ENCODE measurements at regions not wholly inside any gene's neighbourhood (a gene's known extent, or its start where the extent isn't known, plus 50 kb on each side); places are given as distances from the start of the nearest gene placed in this dataset.

- H3K4me1 Mint-ChIP-seq: peaks cover 12% of the 10 kb centered on the region
- no peak overlapping the region for H3K27ac Mint-ChIP-seq
- DNase-seq: no peak
- peaks cover 9% of the 10 kb centered on the region for H3K36me3 Mint-ChIP-seq (ENCODE audit: low read depth)
- no peak for TF ChIP-seq CTCF (IDR thresholded peaks at IDR 0.05)
- H3K27me3 Mint-ChIP-seq (ENCODE audit: low read depth, poor library complexity): peaks cover 9% of the 10 kb centered on the region
- H3K9me3 Mint-ChIP-seq: peaks cover 44% of the 10 kb centered on the region
- no peak overlapping the region for H3K4me3 Mint-ChIP-seq
These were observed 53.8 kb upstream of the C2CD4B start for GRCh38 chr15:62218841-62219240.

- peaks cover 48% of the 10 kb centered on the region for H3K9me3 Mint-ChIP-seq
- DNase-seq: no peak
- H3K27ac Mint-ChIP-seq: no peak overlapping the region
- TF ChIP-seq CTCF (IDR thresholded peaks at IDR 0.05): no peak
- H3K27me3 Mint-ChIP-seq (ENCODE audit: low read depth, poor library complexity): peaks cover 10% of the 10 kb centered on the region
- H3K4me3 Mint-ChIP-seq: no peak overlapping the region
- H3K4me1 Mint-ChIP-seq: peaks cover 12% of the 10 kb centered on the region
- H3K36me3 Mint-ChIP-seq (ENCODE audit: low read depth): peaks cover 9% of the 10 kb centered on the region
These were observed 54.7 kb upstream of the C2CD4B start for GRCh38 chr15:62219799-62220198.

- Mint-ChIP-seq H3K4me1 (peaks cover 12% of the 10 kb centered on the region), H3K4me3 (no peak overlapping the region)
These were observed 57.9 kb upstream of the C2CD4B start for GRCh38 chr15:62223020-62223419.

GRCh38 chr15:62228604-62229003 is 63.5 kb upstream of the C2CD4B start:
- peaks cover 7% of the 10 kb centered on the region for H3K4me1 Mint-ChIP-seq

More at GRCh38 chr15:62223020-62223419, 57.9 kb upstream of the C2CD4B start:
- peaks cover 23% of the 10 kb centered on the region for H3K9me3 Mint-ChIP-seq
- DNase-seq: no peak
- H3K27ac Mint-ChIP-seq: peak overlapping the region; percentile 44
- TF ChIP-seq CTCF (IDR thresholded peaks at IDR 0.05): no peak
- H3K27me3 Mint-ChIP-seq (ENCODE audit: low read depth, poor library complexity): peaks cover 14% of the 10 kb centered on the region
- peaks cover 5% of the 10 kb centered on the region for H3K36me3 Mint-ChIP-seq (ENCODE audit: low read depth)

GRCh38 chr15:62231856-62232255 is 66.8 kb upstream of the C2CD4B start:
- no peaks in the 10 kb centered on the region for H3K36me3 Mint-ChIP-seq (ENCODE audit: low read depth)

More at GRCh38 chr15:62228604-62229003, 63.5 kb upstream of the C2CD4B start:
- no peak overlapping the region for H3K4me3 Mint-ChIP-seq
- no peak for DNase-seq
- TF ChIP-seq CTCF (IDR thresholded peaks at IDR 0.05): no peak
- H3K27ac Mint-ChIP-seq: no peak overlapping the region
- no peaks in the 10 kb centered on the region for H3K36me3 Mint-ChIP-seq (ENCODE audit: low read depth)
- H3K9me3 Mint-ChIP-seq: peaks cover 10% of the 10 kb centered on the region
- H3K27me3 Mint-ChIP-seq (ENCODE audit: low read depth, poor library complexity): peaks cover 14% of the 10 kb centered on the region

More at GRCh38 chr15:62231856-62232255, 66.8 kb upstream of the C2CD4B start:
- DNase-seq: no peak
- no peak overlapping the region for H3K27ac Mint-ChIP-seq
- H3K4me1 Mint-ChIP-seq: peaks cover 7% of the 10 kb centered on the region
- H3K9me3 Mint-ChIP-seq: peaks cover 3% of the 10 kb centered on the region
- H3K27me3 Mint-ChIP-seq (ENCODE audit: low read depth, poor library complexity): peaks cover 6% of the 10 kb centered on the region
- no peak for TF ChIP-seq CTCF (IDR thresholded peaks at IDR 0.05)
- no peak overlapping the region for H3K4me3 Mint-ChIP-seq
